ENCODE measurements at regions not wholly inside any gene's neighbourhood (a gene's known extent, or its start where the extent isn't known, plus 50 kb on each side); places are given as distances from the start of the nearest gene placed in this dataset.

GRCh38 chr1:96361271-96361856 lies 360.2 kb upstream of the PTBP2 start:
- no peak for ATAC-seq (ENCODE audit: poor library complexity)
- TF ChIP-seq CTCF (IDR thresholded peaks at IDR 0.05): no peak
- POLR2A ChIA-PET: no interaction called here

GRCh38 chr1:96361961-96362360 lies 359.6 kb upstream of the PTBP2 start:
- Histone ChIP-seq H3K4me3 (ENCODE audit: low read length) (no peak overlapping the region), H3K27ac (ENCODE audit: low read depth in 1 of 2, low read length in 2 of 2) (no peak overlapping the region), H3K9me3 (ENCODE audit: control insufficient read depth in 1 of 2, insufficient read depth in 1 of 2, low read length in 2 of 2) (no peaks in the 10 kb centered on the region), H3K36me3 (ENCODE audit: insufficient read depth, low read length) (no peaks in the 10 kb centered on the region), H3K27me3 (ENCODE audit: control insufficient read depth in 1 of 2, insufficient read depth in 2 of 2, low read length in 2 of 2) (no peaks in the 10 kb centered on the region), H3K4me1 (ENCODE audit: insufficient read depth, low read length) (no peaks in the 10 kb centered on the region)
- ATAC-seq (ENCODE audit: poor library complexity) (no peak), DNase-seq (no peak)
- Mint-ChIP-seq H3K27me3 (no peaks in the 10 kb centered on the region), H3K9me3 (peaks cover 2% of the 10 kb centered on the region), H3K4me1 (ENCODE audit: low read depth) (no peaks in the 10 kb centered on the region), H3K36me3 (ENCODE audit: low read depth) (no peaks in the 10 kb centered on the region), H3K27ac (no peak overlapping the region), H3K4me3 (no peak overlapping the region)
- intact Hi-C loops (cut with DNase I, micrococcal nuclease): no loop called here
- POLR2A ChIA-PET: no interaction called here
- CTCF ChIA-PET: no interaction called here
- TF ChIP-seq CTCF (IDR thresholded peaks at IDR 0.05): no peak

More at GRCh38 chr1:96361271-96361856, 360.2 kb upstream of the PTBP2 start:
- CTCF ChIA-PET: no interaction called here
- Histone ChIP-seq H3K27me3 (ENCODE audit: control insufficient read depth in 1 of 2, insufficient read depth in 2 of 2, low read length in 2 of 2) (no peaks in the 10 kb centered on the region), H3K4me3 (ENCODE audit: low read length) (no peak overlapping the region), H3K4me1 (ENCODE audit: insufficient read depth, low read length) (no peaks in the 10 kb centered on the region), H3K36me3 (ENCODE audit: insufficient read depth, low read length) (no peaks in the 10 kb centered on the region), H3K27ac (ENCODE audit: low read depth in 1 of 2, low read length in 2 of 2) (no peak overlapping the region), H3K9me3 (ENCODE audit: control insufficient read depth in 1 of 2, insufficient read depth in 1 of 2, low read length in 2 of 2) (no peaks in the 10 kb centered on the region)
- H3K27me3 Mint-ChIP-seq: no peaks in the 10 kb centered on the region
- H3K4me3 Mint-ChIP-seq: no peak overlapping the region
- H3K9me3 Mint-ChIP-seq: peaks cover 2% of the 10 kb centered on the region
- intact Hi-C loops (cut with DNase I, micrococcal nuclease): no loop called here
- no peak overlapping the region for H3K27ac Mint-ChIP-seq
- H3K36me3 Mint-ChIP-seq (ENCODE audit: low read depth): no peaks in the 10 kb centered on the region
- DNase-seq: peak in 2 of 14 experiments; percentile 9
- no peaks in the 10 kb centered on the region for H3K4me1 Mint-ChIP-seq (ENCODE audit: low read depth)

GRCh38 chr1:96362623-96363022 lies 359.0 kb upstream of the PTBP2 start:
- peak in 2 of 14 experiments; percentile 28 to 48 for DNase-seq
- CTCF ChIA-PET: no interaction called here
- POLR2A ChIA-PET: no interaction called here
- H3K27ac Mint-ChIP-seq: no peak overlapping the region
- H3K27me3 Mint-ChIP-seq: no peaks in the 10 kb centered on the region
- H3K27me3 ChIP-seq (ENCODE audit: control insufficient read depth in 1 of 2, insufficient read depth in 2 of 2, low read length in 2 of 2): no peaks in the 10 kb centered on the region
- no peaks in the 10 kb centered on the region for H3K36me3 Mint-ChIP-seq (ENCODE audit: low read depth)
- no peak for ATAC-seq (ENCODE audit: poor library complexity)
- no peaks in the 10 kb centered on the region for H3K9me3 ChIP-seq (ENCODE audit: control insufficient read depth in 1 of 2, insufficient read depth in 1 of 2, low read length in 2 of 2)
- no peak overlapping the region for H3K4me3 ChIP-seq (ENCODE audit: low read length)
- H3K4me1 Mint-ChIP-seq (ENCODE audit: low read depth): no peaks in the 10 kb centered on the region
- H3K4me3 Mint-ChIP-seq: no peak overlapping the region
- H3K36me3 ChIP-seq (ENCODE audit: insufficient read depth, low read length): no peaks in the 10 kb centered on the region
- peaks cover 2% of the 10 kb centered on the region for H3K9me3 Mint-ChIP-seq
- H3K27ac ChIP-seq (ENCODE audit: low read depth in 1 of 2, low read length in 2 of 2): no peak overlapping the region
- intact Hi-C loops (cut with DNase I, micrococcal nuclease): no loop called here
- no peaks in the 10 kb centered on the region for H3K4me1 ChIP-seq (ENCODE audit: insufficient read depth, low read length)
- TF ChIP-seq CTCF (IDR thresholded peaks at IDR 0.05): no peak
